IMR-90 (cell line): ENCODE measurements at regions not wholly inside any gene's neighbourhood (a gene's known extent, or its start where the extent isn't known, plus 50 kb on each side); places are given as distances from the start of the nearest gene placed in this dataset.
A peak's percentile ranks its signal among the peaks of the same experiment; 100 is the strongest.

ENCODE experiments used
- ATAC-seq: fragments of 200-7000 bp; cut with Tn5 transposase; 2 replicates; pipeline ENCODE4 v1.9.1; 2020; ENCODE audit warnings: low read depth, mild to moderate bottlenecking, moderate library complexity
- BruUV-seq: library from RNA; stranded (reverse); fragments of 400-500 nt; replicated peaks from 2 replicates; lab custom pipeline; 2021; lab: Mats Ljungman, UMichigan
- CTCF ChIA-PET: fragments of 300-600 bp; formaldehyde crosslinking; extraction: SDS; loops from one replicate; lab custom pipeline; 2021; ENCODE audit warnings: antibody characterized with exemption; lab: Yijun Ruan, JAX
- POLR2A ChIA-PET: fragments of 300-600 bp; sonication (Branson Sonifier 250); formaldehyde crosslinking; loops from one replicate; lab custom pipeline; 2022; ENCODE audit warnings: antibody characterized with exemption; ENCODE audit not compliant: unreplicated experiment; lab: Charles Lee
- DNase-seq: peaks from one replicate; pipeline ENCODE4 v3.0.0; 2013
- H2AFZ ChIP-seq: replicated peaks from 2 replicates; pipeline ENCODE3; 2013; ENCODE audit warnings: low read length, mild to moderate bottlenecking; ENCODE audit not compliant: poor library complexity
- H2AK5ac ChIP-seq: 2 replicates; pipeline ENCODE4 v1.6.1; 2013; ENCODE audit warnings: low read depth, low read length, inconsistent platforms
- H2AK9ac ChIP-seq: replicated peaks from 2 replicates; pipeline ENCODE3; 2013; ENCODE audit warnings: mild to moderate bottlenecking, low read depth, low read length, moderate library complexity; ENCODE audit not compliant: poor library complexity
- H2BK120ac ChIP-seq: 2 replicates; pipeline ENCODE4 v1.6.1; 2013; ENCODE audit warnings: low read depth, low read length, inconsistent platforms
- H2BK15ac ChIP-seq: 3 replicates; pipeline ENCODE4 v1.6.1; 2013; ENCODE audit warnings: low read depth, low read length, inconsistent platforms
- H2BK20ac ChIP-seq: 2 replicates; pipeline ENCODE4 v1.6.1; 2013; ENCODE audit warnings: low read depth, mild to moderate bottlenecking, inconsistent platforms, low read length, moderate library complexity
- H2BK5ac ChIP-seq: 2 replicates; pipeline ENCODE4 v1.6.1; 2013; ENCODE audit warnings: mild to moderate bottlenecking, low read depth, low read length, inconsistent platforms; ENCODE audit not compliant: poor library complexity, severe bottlenecking
- H3K14ac ChIP-seq: replicated peaks from 2 replicates; pipeline ENCODE4 v1.6.1; 2013; ENCODE audit warnings: low read depth, low read length, inconsistent platforms
- H3K18ac ChIP-seq: 2 replicates; pipeline ENCODE4 v1.6.1; 2013; ENCODE audit warnings: low read depth, low read length, control low read depth
- H3K23ac ChIP-seq: 2 replicates; pipeline ENCODE4 v1.6.1; 2013; ENCODE audit warnings: low read depth, low read length, inconsistent platforms
- H3K27ac ChIP-seq: 2 replicates; pipeline ENCODE4 v1.5.1; 2013; ENCODE audit warnings: mild to moderate bottlenecking, control low read depth, low read length; ENCODE audit not compliant: insufficient read depth
- H3K27me3 ChIP-seq: 2 replicates; pipeline ENCODE4 v1.6.1; 2013; ENCODE audit warnings: low read length; ENCODE audit not compliant: control insufficient read depth, insufficient read depth
- H3K36me3 ChIP-seq: 2 replicates; pipeline ENCODE4 v1.6.1; 2013; ENCODE audit warnings: low read length, mixed read lengths; ENCODE audit not compliant: control insufficient read depth, insufficient read depth
- H3K4ac ChIP-seq: 2 replicates; pipeline ENCODE4 v1.6.1; 2013; ENCODE audit warnings: low read depth, low read length, inconsistent platforms
- H3K4me1 ChIP-seq: 2 replicates; pipeline ENCODE4 v1.6.1; 2013; ENCODE audit warnings: low read length, mixed read lengths; ENCODE audit not compliant: control insufficient read depth, insufficient read depth
- H3K4me2 ChIP-seq: 2 replicates; pipeline ENCODE4 v1.6.1; 2013; ENCODE audit warnings: low read depth, mild to moderate bottlenecking, control low read depth, low read length, moderate library complexity
- H3K4me3 ChIP-seq: 2 replicates; pipeline ENCODE4 v1.5.1; 2013; ENCODE audit warnings: low read depth, mild to moderate bottlenecking, control low read depth, low read length, moderate library complexity; ENCODE audit not compliant: insufficient read depth
- H3K56ac ChIP-seq: 2 replicates; pipeline ENCODE4 v1.6.1; 2013; ENCODE audit warnings: low read length, inconsistent platforms; ENCODE audit not compliant: insufficient read depth; ENCODE audit errors: extremely low read depth
- H3K79me1 ChIP-seq, 2 experiments: 2 replicates each; pipeline ENCODE4 v1.6.1; 2013; ENCODE audit warnings: low read length in 2 of 2, inconsistent platforms in 1 of 2, low read depth in 1 of 2
- H3K9ac ChIP-seq: 2 replicates; pipeline ENCODE4 v1.6.1; 2013; ENCODE audit warnings: low read depth, low read length, control low read depth
- H3K9me1 ChIP-seq: 2 replicates; pipeline ENCODE4 v1.6.1; 2013; ENCODE audit warnings: low read length, inconsistent platforms; ENCODE audit not compliant: insufficient read depth
- H3K9me3 ChIP-seq: 2 replicates; pipeline ENCODE4 v1.6.1; 2013; ENCODE audit warnings: low read length; ENCODE audit not compliant: control insufficient read depth, insufficient read depth
- H4K20me1 ChIP-seq: 2 replicates; pipeline ENCODE4 v1.6.1; 2013; ENCODE audit warnings: low read length, inconsistent platforms; ENCODE audit not compliant: insufficient read depth
- H4K5ac ChIP-seq: 2 replicates; pipeline ENCODE4 v1.6.1; 2013; ENCODE audit warnings: mild to moderate bottlenecking, low read depth, low read length, control low read depth
- H4K8ac ChIP-seq, 2 experiments: 2 replicates each; pipeline ENCODE4 v1.6.1; 2013; ENCODE audit warnings: low read depth in 2 of 2, low read length in 2 of 2, control low read depth in 1 of 2, inconsistent platforms in 1 of 2
- H4K91ac ChIP-seq: 2 replicates; pipeline ENCODE4 v1.6.1; 2013; ENCODE audit warnings: low read depth, low read length, inconsistent platforms; ENCODE audit not compliant: insufficient read depth
- CTCF ChIP-seq: conservative IDR thresholded peaks from 2 replicates; pipeline ENCODE4 v1.5.1; 2012; ENCODE audit warnings: mild to moderate bottlenecking, low read depth, low read length, improper control_type of control experiment
- NFE2L2 ChIP-seq: fragments of 150-350 bp; IDR thresholded peaks from 2 replicates; pipeline ENCODE4 v1.6.1; 2016; ENCODE audit warnings: low read depth, mild to moderate bottlenecking, low read length
- POLR2A ChIP-seq: IDR thresholded peaks from 2 replicates; pipeline ENCODE4 v1.6.1; 2012; ENCODE audit warnings: mild to moderate bottlenecking, low read depth, low read length
- RAD21 ChIP-seq: IDR thresholded peaks from 2 replicates; pipeline ENCODE4 v1.6.1; 2012; ENCODE audit warnings: low read length, improper control_type of control experiment
- SMC3 ChIP-seq: fragments of 150-350 bp; IDR thresholded peaks from 2 replicates; pipeline ENCODE4 v1.6.1; 2016; ENCODE audit warnings: low read depth, mild to moderate bottlenecking, antibody characterized with exemption, low read length, moderate library complexity
- WGBS, 2 experiments: methylation state at CpG; one replicate each; pipeline versions ENCODE4 v1.1.5 to v1.1.7; 2013; ENCODE audit warnings: missing lambda C conversion rate in 2 of 2; ENCODE audit not compliant: insufficient read length in 1 of 2; ENCODE audit errors: extremely low coverage in 2 of 2; 5-methylcytosine and 5-hydroxymethylcytosine counted together
- dilution Hi-C: fragments of 300-500 bp; cut with HindIII; formaldehyde crosslinking; loops from one replicate; pipeline ENCODE4 v1.14.3; 2018; ENCODE audit warnings: low sequenced_read_pairs; ENCODE audit not compliant: unreplicated experiment
- in situ Hi-C: fragments of 300-500 bp; cut with MboI; formaldehyde crosslinking; loops from 3 replicates; pipeline ENCODE4 v1.14.3; 2019; ENCODE audit warnings: low sequenced_read_pairs, inconsistent platforms, mixed read lengths
- intact Hi-C: fragments of 100-400 bp; cut with micrococcal nuclease; formaldehyde crosslinking; loops from 2 replicates; pipeline ENCODE4 v1.10.0; 2022

GRCh38 chr4:26171501-26171900 is 149.3 kb upstream of the RBPJ start:
- Histone ChIP-seq H3K4ac (peak overlapping the region; percentile 96), H3K56ac (peak overlapping the region; percentile 71), H3K14ac (peak overlapping the region; percentile 93), H3K79me1 (peaks cover 0 to 3% of the 10 kb centered on the region in 2 experiments; a peak in 1 of 4 replicates), H4K5ac (peak overlapping the region; percentile 63), H2BK15ac (peak overlapping the region; percentile 92), H3K9ac (peak overlapping the region; percentile 23), H2BK5ac (peak overlapping the region; percentile 87), H4K91ac (peak overlapping the region; percentile 95), H2AK9ac (peak overlapping the region; percentile 80), H2AFZ (peak overlapping the region; percentile 86), H4K20me1 (no peaks in the 10 kb centered on the region), H3K36me3 (no peaks in the 10 kb centered on the region), H4K8ac (peak overlapping the region; percentile 88 to 94), H2AK5ac (peak overlapping the region; percentile 95), H3K23ac (peak overlapping the region; percentile 80), H3K9me3 (no peaks in the 10 kb centered on the region), H3K4me2 (peak overlapping the region; percentile 20), H3K4me1 (peaks cover 23% of the 10 kb centered on the region), H3K27ac (peak overlapping the region; percentile 87), H3K18ac (peak overlapping the region; percentile 66), H3K9me1 (peaks cover 19% of the 10 kb centered on the region), H3K27me3 (no peaks in the 10 kb centered on the region), H3K4me3 (no peak overlapping the region), H2BK120ac (peak overlapping the region; percentile 99), H2BK20ac (peak overlapping the region; percentile 99)
- POLR2A ChIA-PET, result interaction anchor here (0.6 to 0.9 kb wide), 2 partner anchors 11 to 29 kb away, joined by 3 read pairs; no protein-coding TSS in a partner anchor
- dilution Hi-C loops, result no loop called here
- TF ChIP-seq CTCF (no peak), RAD21 (no peak), NFE2L2 (no peak), SMC3 (no peak), POLR2A (no peak)
- intact Hi-C loops, result loop anchor here (5.0 kb wide), 2 partner anchors 149 to 241 kb away; no protein-coding TSS in a partner anchor
- in situ Hi-C loops, result loop anchor here (10.0 kb wide), 1 partner anchor 153 kb away; the partner anchor contains the start of gene RBPJ
- BruUV-seq, result no TSS peak
- WGBS, 2 experiments, result 94% methylated on average over 2 of the region's 5 CpGs; no CpG with 5 or more reads in 1 of the 2 experiments
- no peak for DNase-seq
- CTCF ChIA-PET, result interaction anchor here (0.8 to 1.9 kb wide), 2 partner anchors 10 kb away, joined by 3 to 4 read pairs; no protein-coding TSS in a partner anchor
- no peak for ATAC-seq
